H1 (cell line): ENCODE measurements at regions not wholly inside any gene's neighbourhood (a gene's known extent, or its start where the extent isn't known, plus 50 kb on each side); places are given as distances from the start of the nearest gene placed in this dataset.

Source experiments
- CTCF ChIA-PET: fragments of 300-600 bp; sonication (Branson Sonifier 250); formaldehyde crosslinking; loops from one replicate; lab custom pipeline; 2021; ENCODE audit not compliant: partially characterized antibody; lab: Charles Lee
- POLR2A ChIA-PET: fragments of 300-600 bp; sonication (Branson Sonifier 250); formaldehyde crosslinking; loops from one replicate; lab custom pipeline; 2021; ENCODE audit warnings: inconsistent platforms; ENCODE audit not compliant: partially characterized antibody; lab: Charles Lee
- DNase-seq, 2 experiments: peaks; one replicate each; pipeline versions ENCODE4 v3.0.0 to v3.0.0-alpha.2; 2010 to 2022; ENCODE audit warnings: low spot score in 2 of 2, low read depth in 1 of 2, mixed read lengths in 1 of 2
- FAIRE-seq: peaks from 2 replicates; lab custom pipeline; 2011; peaks lifted over from hg19 to GRCh38; lab: Jason Lieb, UNC
- H2AFZ ChIP-seq: 2 replicates; pipeline ENCODE4 v1.8.1; 2012; ENCODE audit warnings: low read length, inconsistent platforms
- H2AK5ac ChIP-seq: 2 replicates; pipeline ENCODE4 v1.6.1; 2013; ENCODE audit warnings: low read depth, low read length
- H2BK120ac ChIP-seq: replicated peaks from 2 replicates; pipeline ENCODE3; 2013; ENCODE audit warnings: low read depth, low read length, inconsistent platforms
- H2BK12ac ChIP-seq: 2 replicates; pipeline ENCODE4 v1.6.1; 2013; ENCODE audit warnings: low read depth, low read length
- H2BK15ac ChIP-seq: 2 replicates; pipeline ENCODE4 v1.6.1; 2013; ENCODE audit warnings: low read length
- H2BK20ac ChIP-seq: 2 replicates; pipeline ENCODE4 v1.6.1; 2013; ENCODE audit warnings: low read length
- H2BK5ac ChIP-seq: 2 replicates; pipeline ENCODE4 v1.6.1; 2013; ENCODE audit warnings: low read depth, low read length
- H3K14ac ChIP-seq: 2 replicates; pipeline ENCODE4 v1.6.1; 2013; ENCODE audit warnings: inconsistent platforms; ENCODE audit not compliant: insufficient read length
- H3K18ac ChIP-seq: 2 replicates; pipeline ENCODE4 v1.6.1; 2013; ENCODE audit warnings: low read length; ENCODE audit errors: extremely low read depth
- H3K23ac ChIP-seq: 2 replicates; pipeline ENCODE4 v1.6.1; 2013; ENCODE audit warnings: inconsistent platforms; ENCODE audit not compliant: insufficient read length
- H3K23me2 ChIP-seq: 2 replicates; pipeline ENCODE4 v1.6.1; 2013; ENCODE audit warnings: low read depth, low read length
- H3K27ac ChIP-seq: 2 replicates; pipeline ENCODE4 v1.6.1; 2011; ENCODE audit warnings: low read depth, low read length, inconsistent platforms
- H3K27me3 ChIP-seq, 4 experiments: replicated peaks in 1 of 4; 1 replicate in 1 of 4; 2 replicates in 3 of 4; pipeline versions ENCODE4 v1.6.1 to v1.8.1; 2011 to 2013; ENCODE audit warnings: low read length in 3 of 4, mild to moderate bottlenecking in 3 of 4, inconsistent platforms in 2 of 4, mixed read lengths in 2 of 4, moderate library complexity in 1 of 4; ENCODE audit not compliant: control insufficient read depth in 3 of 4, insufficient read depth in 3 of 4; ENCODE audit errors: extremely low read depth in 1 of 4
- H3K36me3 ChIP-seq, 4 experiments: 2 replicates each; pipeline versions ENCODE4 v1.6.1 to v1.8.1; 2011 to 2013; ENCODE audit warnings: mild to moderate bottlenecking in 4 of 4, low read length in 3 of 4, moderate library complexity in 2 of 4, control low read depth in 1 of 4, inconsistent platforms in 1 of 4; ENCODE audit not compliant: insufficient read depth in 4 of 4, control insufficient read depth in 2 of 4
- H3K4ac ChIP-seq: replicated peaks from 2 replicates; pipeline ENCODE3; 2013; ENCODE audit warnings: low read length, low read depth, mixed read lengths, inconsistent platforms; ENCODE audit not compliant: insufficient read length
- H3K4me1 ChIP-seq, 4 experiments: replicated peaks in 1 of 4; 1 replicate in 1 of 4; 2 replicates in 3 of 4; pipeline versions ENCODE4 v1.6.1 to v1.8.1; 2011 to 2013; ENCODE audit warnings: low read length in 3 of 4, inconsistent platforms in 2 of 4, mixed read lengths in 1 of 4; ENCODE audit not compliant: insufficient read depth in 4 of 4, control insufficient read depth in 3 of 4
- H3K4me2 ChIP-seq, 2 experiments: 2 replicates each; pipeline versions ENCODE4 v1.6.1 to v1.8.1; 2011 to 2013; ENCODE audit warnings: low read depth in 2 of 2, low read length in 2 of 2, control low read depth in 1 of 2, inconsistent platforms in 1 of 2, mild to moderate bottlenecking in 1 of 2; ENCODE audit not compliant: insufficient read depth in 1 of 2
- H3K4me3 ChIP-seq, 4 experiments: fragments of 200-600, 300-600 bp in 1 of 4; sonication (generic), shearing (Covaris generic), sonication (Bioruptor Twin) in 1 of 4; 2 replicates each; pipeline versions ENCODE4 v1.5.1 to v1.8.1; 2011 to 2016; ENCODE audit warnings: low read length in 4 of 4, low read depth in 3 of 4, control low read depth in 2 of 4, inconsistent platforms in 2 of 4, mild to moderate bottlenecking in 2 of 4, mixed read lengths in 1 of 4, moderate library complexity in 1 of 4; ENCODE audit not compliant: insufficient read depth in 2 of 4; ENCODE audit errors: extremely low read depth in 1 of 4
- H3K56ac ChIP-seq: replicated peaks from 2 replicates; pipeline ENCODE3; 2013; ENCODE audit warnings: low read depth, mild to moderate bottlenecking, mixed read lengths, low read length, inconsistent platforms; ENCODE audit not compliant: insufficient read length
- H3K79me1 ChIP-seq: 2 replicates; pipeline ENCODE4 v1.6.1; 2013; ENCODE audit warnings: low read depth, low read length, control low read depth
- H3K79me2 ChIP-seq, 2 experiments: 2 replicates each; pipeline versions ENCODE4 v1.6.1 to v1.8.1; 2012 to 2013; ENCODE audit warnings: low read length in 2 of 2, mild to moderate bottlenecking in 2 of 2, inconsistent platforms in 1 of 2; ENCODE audit not compliant: insufficient read depth in 2 of 2, control insufficient read depth in 1 of 2
- H3K9ac ChIP-seq, 4 experiments: replicated peaks in 1 of 4; 1 replicate in 1 of 4; 2 replicates in 3 of 4; pipeline versions ENCODE4 v1.6.1 to v1.8.1; 2011 to 2013; ENCODE audit warnings: low read depth in 3 of 4, low read length in 3 of 4, control low read depth in 2 of 4, mild to moderate bottlenecking in 2 of 4, moderate library complexity in 2 of 4, inconsistent platforms in 1 of 4; ENCODE audit errors: extremely low read depth in 1 of 4
- H3K9me3 ChIP-seq, 2 experiments: 2 replicates each; pipeline versions ENCODE4 v1.6.1 to v1.8.1; 2012 to 2013; ENCODE audit warnings: mild to moderate bottlenecking in 2 of 2, moderate library complexity in 2 of 2, control low read depth in 1 of 2, inconsistent platforms in 1 of 2, low read depth in 1 of 2, low read length in 1 of 2, mixed read lengths in 1 of 2; ENCODE audit not compliant: insufficient read depth in 2 of 2
- H4K20me1 ChIP-seq, 2 experiments: replicated peaks in 1 of 2; 2 replicates each; pipeline versions ENCODE3 to v1.8.1; 2011 to 2013; ENCODE audit warnings: inconsistent platforms in 2 of 2, low read length in 2 of 2, mild to moderate bottlenecking in 1 of 2; ENCODE audit not compliant: insufficient read depth in 2 of 2, control insufficient read depth in 1 of 2
- H4K5ac ChIP-seq: 2 replicates; pipeline ENCODE4 v1.6.1; 2013; ENCODE audit warnings: low read length, low read depth, mixed read lengths, inconsistent platforms; ENCODE audit not compliant: insufficient read length
- H4K8ac ChIP-seq: 2 replicates; pipeline ENCODE4 v1.8.0; 2013; ENCODE audit warnings: mild to moderate bottlenecking, moderate library complexity, low read length, inconsistent platforms; ENCODE audit not compliant: insufficient read depth; ENCODE audit errors: extremely low read depth
- H4K91ac ChIP-seq: replicated peaks from 2 replicates; pipeline ENCODE3; 2013; ENCODE audit warnings: low read length, mixed read lengths, inconsistent platforms; ENCODE audit not compliant: insufficient read length
- CTBP2 ChIP-seq: IDR thresholded peaks from 2 replicates; pipeline ENCODE4 v1.7.0; 2011; ENCODE audit warnings: borderline replicate concordance, mild to moderate bottlenecking, moderate library complexity, mixed read lengths, low read length; ENCODE audit not compliant: insufficient read depth, insufficient read length
- WGBS, 2 experiments: shearing (Covaris generic) in 1 of 2; methylation state at CpG; one replicate each; pipeline versions ENCODE4 v1.1.6 to v1.1.7; 2013 to 2015; ENCODE audit warnings: low lambda C conversion rate in 2 of 2, mixed read lengths in 2 of 2, inconsistent platforms in 1 of 2, low coverage in 1 of 2, missing lambda C conversion rate in 1 of 2; ENCODE audit not compliant: insufficient replicate concordance in 2 of 2, insufficient coverage in 1 of 2, insufficient read length in 1 of 2; ENCODE audit errors: extremely low coverage in 1 of 2, missing lambda C conversion rate in 1 of 2; 5-methylcytosine and 5-hydroxymethylcytosine counted together

DNA sequence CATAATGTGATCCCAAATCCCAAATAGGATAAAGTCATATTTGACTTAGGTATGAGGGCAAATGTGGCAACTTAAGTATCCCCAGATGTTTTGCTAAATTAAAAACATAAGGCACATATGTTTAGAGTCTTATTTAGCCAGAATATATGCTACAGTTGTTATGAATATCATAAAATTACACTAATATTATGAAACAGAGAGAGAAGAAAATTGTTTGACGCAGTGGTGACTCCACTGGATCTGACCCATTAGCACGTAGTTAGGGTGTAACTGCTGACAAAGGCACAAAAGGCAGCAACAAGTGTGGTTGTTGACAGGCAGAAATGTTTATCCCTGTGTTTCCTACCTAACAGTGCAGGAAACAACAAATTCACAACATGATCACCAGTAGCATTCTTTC, 152.4 kb upstream of the THBS2 start:
- no peak overlapping the region for H3K4me2 ChIP-seq
- no peak overlapping the region for H3K27ac ChIP-seq
- no peaks in the 10 kb centered on the region for H3K79me2 ChIP-seq
- no peaks in the 10 kb centered on the region for H3K23me2 ChIP-seq
- no peak overlapping the region for H2BK12ac ChIP-seq
- no peak overlapping the region for H4K5ac ChIP-seq
- no peak for DNase-seq
- no peak overlapping the region for H2BK5ac ChIP-seq
- no peak overlapping the region for H3K56ac ChIP-seq
- POLR2A ChIA-PET = no interaction called here
- FAIRE-seq = no peak
- no peak overlapping the region for H4K91ac ChIP-seq
- no peak overlapping the region for H3K4me3 ChIP-seq
- no peak overlapping the region for H3K9ac ChIP-seq
- H3K23ac ChIP-seq = no peak overlapping the region
- peaks cover 10 to 14% of the 10 kb centered on the region in 2 experiments; a peak in 3 of 4 replicates for H3K9me3 ChIP-seq
- no peak overlapping the region for H3K4ac ChIP-seq
- CTCF ChIA-PET = interaction anchor here (1.2 kb wide), 1 partner anchor 15 kb away, joined by 3 read pairs; no protein-coding TSS in a partner anchor
- H2AFZ ChIP-seq = no peak overlapping the region
- no peak overlapping the region for H2AK5ac ChIP-seq
- no peak overlapping the region for H3K14ac ChIP-seq
- no peaks in the 10 kb centered on the region for H4K20me1 ChIP-seq
- H3K36me3 ChIP-seq = no peaks in the 10 kb centered on the region
- H3K27me3 ChIP-seq = no peaks in the 10 kb centered on the region
- H4K8ac ChIP-seq = no peak overlapping the region
- H2BK20ac ChIP-seq = no peak overlapping the region
- no peak overlapping the region for H3K18ac ChIP-seq
- WGBS, 2 experiments = 87% methylated on average over 2 of the region's 2 CpGs; no CpG with 5 or more reads in 1 of the 2 experiments
- no peak overlapping the region for H2BK15ac ChIP-seq
- H2BK120ac ChIP-seq = no peak overlapping the region
- no peaks in the 10 kb centered on the region for H3K4me1 ChIP-seq
- no peaks in the 10 kb centered on the region for H3K79me1 ChIP-seq
- TF ChIP-seq CTBP2 = no peak
